ENCODE measurements at regions not wholly inside any gene's neighbourhood (a gene's known extent, or its start where the extent isn't known, plus 50 kb on each side); places are given as distances from the start of the nearest gene placed in this dataset.

- DNase-seq (ENCODE audit: extremely low read depth, low read depth), result no peak
- TF ChIP-seq CTCF (IDR thresholded peaks at IDR 0.05; ENCODE audit: low read depth, low read length, missing control alignments), result no peak
Observed at GRCh38 chr2:220240641-220241040, 613.2 kb downstream of the SLC4A3 start.

GRCh38 chr2:220241423-220241822 lies 614.0 kb downstream of the SLC4A3 start:
- no peak for TF ChIP-seq CTCF (IDR thresholded peaks at IDR 0.05; ENCODE audit: low read depth, low read length, missing control alignments)
- no peak for DNase-seq (ENCODE audit: extremely low read depth, low read depth)
- no peak overlapping the region for H3K4me3 ChIP-seq (replicated peaks; ENCODE audit: low read depth, low read length)

More at GRCh38 chr2:220240641-220241040, 613.2 kb downstream of the SLC4A3 start:
- no peak overlapping the region for H3K4me3 ChIP-seq (replicated peaks; ENCODE audit: low read depth, low read length)

- TF ChIP-seq CTCF (IDR thresholded peaks at IDR 0.05; ENCODE audit: low read depth, low read length, missing control alignments), result no peak
- no peak overlapping the region for H3K4me3 ChIP-seq (replicated peaks; ENCODE audit: low read depth, low read length)
Observed at GRCh38 chr2:220243571-220243970, 616.1 kb downstream of the SLC4A3 start.

GRCh38 chr2:220246386-220246785 lies 619.0 kb downstream of the SLC4A3 start:
- no peak for TF ChIP-seq CTCF (IDR thresholded peaks at IDR 0.05; ENCODE audit: low read depth, low read length, missing control alignments)
- no peak for DNase-seq (ENCODE audit: extremely low read depth, low read depth)
- no peak overlapping the region for H3K4me3 ChIP-seq (replicated peaks; ENCODE audit: low read depth, low read length)

More at GRCh38 chr2:220243571-220243970, 616.1 kb downstream of the SLC4A3 start:
- no peak for DNase-seq (ENCODE audit: extremely low read depth, low read depth)

GRCh38 chr2:220247588-220248350 lies 620.3 kb downstream of the SLC4A3 start:
- DNase-seq (ENCODE audit: extremely low read depth, low read depth), result no peak
- H3K4me3 ChIP-seq (replicated peaks; ENCODE audit: low read depth, low read length), result no peak overlapping the region
- TF ChIP-seq CTCF (IDR thresholded peaks at IDR 0.05; ENCODE audit: low read depth, low read length, missing control alignments), result no peak

- no peak for DNase-seq (ENCODE audit: extremely low read depth, low read depth)
- H3K4me3 ChIP-seq (replicated peaks; ENCODE audit: low read depth, low read length), result no peak overlapping the region
- no peak for TF ChIP-seq CTCF (IDR thresholded peaks at IDR 0.05; ENCODE audit: low read depth, low read length, missing control alignments)
Observed at GRCh38 chr2:220259662-220260061, 632.2 kb downstream of the SLC4A3 start.

Measured in HFF-Myc (cell line).